HUES48 (cell line): ENCODE measurements at regions not wholly inside any gene's neighbourhood (a gene's known extent, or its start where the extent isn't known, plus 50 kb on each side); places are given as distances from the start of the nearest gene placed in this dataset.

ENCODE experiments used
- H3K27ac ChIP-seq: one replicate; pipeline ENCODE4 v1.7.0; 2013; ENCODE audit warnings: low read depth, low read length, inconsistent platforms
- H3K27me3 ChIP-seq: 2 replicates; pipeline ENCODE4 v1.6.1; 2013; ENCODE audit warnings: mild to moderate bottlenecking, low read length; ENCODE audit not compliant: control insufficient read depth, insufficient read depth
- H3K36me3 ChIP-seq: 2 replicates; pipeline ENCODE4 v1.6.1; 2013; ENCODE audit warnings: low read length; ENCODE audit not compliant: control insufficient read depth, insufficient read depth
- H3K4me1 ChIP-seq: 2 replicates; pipeline ENCODE4 v1.6.1; 2013; ENCODE audit warnings: mild to moderate bottlenecking, low read length; ENCODE audit not compliant: control insufficient read depth, insufficient read depth
- H3K4me3 ChIP-seq: 2 replicates; pipeline ENCODE4 v1.5.1; 2013; ENCODE audit warnings: mild to moderate bottlenecking, low read depth, low read length
- H3K9ac ChIP-seq: 2 replicates; pipeline ENCODE4 v1.6.1; 2013; ENCODE audit warnings: mild to moderate bottlenecking, low read depth, low read length, moderate library complexity
- H3K9me3 ChIP-seq: 2 replicates; pipeline ENCODE4 v1.6.1; 2013; ENCODE audit warnings: low read length; ENCODE audit not compliant: control insufficient read depth, insufficient read depth

DNA sequence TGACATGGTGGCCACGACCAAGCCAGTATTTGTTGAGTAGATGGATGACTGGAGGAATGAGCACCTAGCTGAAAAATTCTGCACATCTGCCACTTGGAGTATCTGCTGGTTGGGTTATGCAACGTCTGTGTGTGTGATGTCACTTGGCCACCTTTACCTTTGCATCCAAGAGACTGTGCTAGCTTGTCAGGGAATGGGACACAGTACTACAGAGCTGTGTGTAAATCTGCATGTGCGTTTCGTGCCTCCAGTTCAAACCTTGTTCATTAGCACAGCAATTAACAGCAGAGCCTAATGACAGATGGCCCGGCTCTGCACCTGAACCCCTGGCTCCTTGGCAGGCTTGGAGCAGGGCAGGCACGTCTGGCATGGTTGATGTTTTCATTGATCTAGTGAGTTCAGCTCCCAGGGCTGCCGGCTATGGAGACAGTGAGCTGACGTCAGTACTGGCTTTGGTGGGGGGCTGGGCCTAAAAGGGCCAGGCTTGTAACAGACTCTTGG lies 188.4 kb upstream of the NAV2 start:
- peaks cover 11% of the 10 kb centered on the region for H3K4me1 ChIP-seq
- H3K27ac ChIP-seq: no peak overlapping the region
- no peak overlapping the region for H3K4me3 ChIP-seq
- no peaks in the 10 kb centered on the region for H3K36me3 ChIP-seq
- H3K27me3 ChIP-seq: no peaks in the 10 kb centered on the region
- H3K9ac ChIP-seq: no peak overlapping the region
- H3K9me3 ChIP-seq: no peaks in the 10 kb centered on the region

- H3K36me3 ChIP-seq: no peaks in the 10 kb centered on the region
- H3K4me1 ChIP-seq: no peaks in the 10 kb centered on the region; the same call in 1 of the 2 replicates
- no peaks in the 10 kb centered on the region for H3K9me3 ChIP-seq
- H3K27me3 ChIP-seq: no peaks in the 10 kb centered on the region
- no peak overlapping the region for H3K27ac ChIP-seq
- no peak overlapping the region for H3K9ac ChIP-seq
- no peak overlapping the region for H3K4me3 ChIP-seq
Measured at GRCh38 chr11:19520681-19521080, 192.0 kb upstream of the NAV2 start.

- no peaks in the 10 kb centered on the region for H3K4me1 ChIP-seq
- H3K27me3 ChIP-seq: no peaks in the 10 kb centered on the region
- H3K4me3 ChIP-seq: no peak overlapping the region
- H3K36me3 ChIP-seq: no peaks in the 10 kb centered on the region
- H3K27ac ChIP-seq: no peak overlapping the region
- H3K9me3 ChIP-seq: no peaks in the 10 kb centered on the region
- H3K9ac ChIP-seq: no peak overlapping the region
Measured at GRCh38 chr11:19519912-19520641, 192.6 kb upstream of the NAV2 start.

GRCh38 chr11:19519353-19519752 lies 193.3 kb upstream of the NAV2 start:
- Histone ChIP-seq H3K27me3 (no peaks in the 10 kb centered on the region), H3K9ac (no peak overlapping the region), H3K4me3 (no peak overlapping the region), H3K4me1 (no peaks in the 10 kb centered on the region), H3K9me3 (no peaks in the 10 kb centered on the region), H3K36me3 (no peaks in the 10 kb centered on the region), H3K27ac (no peak overlapping the region)

DNA sequence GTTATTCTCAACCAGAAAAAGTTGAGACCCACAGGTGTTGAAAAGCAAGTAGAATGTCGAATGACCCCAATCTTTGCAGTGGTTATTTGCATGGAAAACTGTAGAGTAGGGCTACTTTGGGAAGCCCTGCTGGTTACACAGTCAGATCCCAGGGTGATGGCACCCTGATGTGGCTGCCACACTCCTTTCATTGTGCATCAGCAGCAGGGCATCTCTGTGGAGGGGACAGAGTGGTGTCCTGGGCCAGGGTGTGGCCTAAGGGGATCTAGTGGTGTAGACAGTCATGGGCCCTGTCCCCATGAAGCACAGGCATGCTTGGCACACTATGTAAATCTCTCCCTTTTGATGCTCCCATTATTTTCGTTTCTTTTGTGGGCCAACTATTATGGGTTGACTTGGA lies 199.4 kb upstream of the NAV2 start:
- no peaks in the 10 kb centered on the region for H3K36me3 ChIP-seq
- H3K4me1 ChIP-seq: no peaks in the 10 kb centered on the region
- H3K4me3 ChIP-seq: no peak overlapping the region
- no peaks in the 10 kb centered on the region for H3K27me3 ChIP-seq
- H3K9me3 ChIP-seq: no peaks in the 10 kb centered on the region
- H3K9ac ChIP-seq: no peak overlapping the region
- H3K27ac ChIP-seq: no peak overlapping the region

DNA sequence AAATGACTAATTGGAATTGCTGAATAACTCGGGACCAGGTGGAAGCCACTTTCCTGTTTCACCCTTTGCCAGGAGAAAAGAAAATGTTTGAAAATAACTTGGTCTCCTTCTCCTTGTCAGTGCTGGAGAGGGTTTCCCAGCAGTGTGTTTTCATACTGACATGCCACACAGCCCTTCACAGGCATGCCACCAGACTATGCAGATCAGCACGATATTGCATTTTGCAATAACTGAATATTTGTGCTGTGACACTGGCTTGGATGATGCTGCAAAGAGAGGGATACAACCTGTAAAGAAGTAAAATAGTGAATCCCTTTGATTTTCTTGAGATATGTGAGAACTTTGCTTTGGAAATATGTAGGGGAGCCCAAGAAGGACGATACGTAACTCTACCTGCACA lies 200.0 kb upstream of the NAV2 start:
- Histone ChIP-seq H3K27ac (no peak overlapping the region), H3K9ac (no peak overlapping the region), H3K4me3 (no peak overlapping the region)

DNA sequence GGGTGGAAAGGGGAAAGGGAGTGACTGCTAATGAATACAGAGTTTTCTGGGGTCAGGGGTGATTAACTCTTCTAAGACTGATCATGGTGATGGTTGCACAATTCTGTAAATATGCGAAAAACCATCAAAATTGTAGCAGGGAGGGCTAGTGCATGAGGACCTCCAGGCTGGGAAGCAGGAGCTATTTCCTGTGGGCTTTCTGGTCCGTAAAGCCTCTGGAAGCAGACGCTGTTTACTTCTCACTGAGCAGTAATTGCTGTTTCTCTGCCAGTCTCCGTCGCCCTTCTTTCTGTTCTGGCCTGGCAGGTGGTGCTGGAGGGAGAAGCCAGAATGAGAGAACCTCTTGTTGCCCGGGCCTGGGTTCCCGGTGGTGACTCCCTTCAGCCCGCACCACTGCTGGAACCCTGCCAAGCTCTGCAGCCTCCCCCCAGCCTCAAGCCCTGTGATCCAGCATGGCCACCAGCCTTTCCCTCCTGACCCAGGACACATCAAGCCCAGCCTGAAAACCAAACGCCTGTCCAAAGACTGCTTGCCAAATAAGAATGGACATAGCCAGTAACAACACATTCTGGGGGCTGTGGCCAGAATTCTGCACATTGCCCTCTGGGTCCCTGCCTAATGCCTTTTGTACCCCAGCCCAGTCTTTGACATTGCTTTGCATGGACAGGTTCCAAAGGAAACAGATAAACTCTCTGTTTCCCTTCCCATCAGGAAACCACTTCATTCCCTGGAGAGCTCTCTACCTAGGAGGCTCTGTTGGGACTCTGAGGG lies 201.0 kb upstream of the NAV2 start:
- H3K9ac ChIP-seq: no peak overlapping the region
- no peaks in the 10 kb centered on the region for H3K36me3 ChIP-seq
- H3K9me3 ChIP-seq: no peaks in the 10 kb centered on the region
- H3K4me3 ChIP-seq: no peak overlapping the region
- no peaks in the 10 kb centered on the region for H3K27me3 ChIP-seq
- no peak overlapping the region for H3K27ac ChIP-seq
- no peaks in the 10 kb centered on the region for H3K4me1 ChIP-seq

More for the DNA sequence above, 200.0 kb upstream of the NAV2 start:
- H3K4me1 ChIP-seq: no peaks in the 10 kb centered on the region
- no peaks in the 10 kb centered on the region for H3K36me3 ChIP-seq
- H3K27me3 ChIP-seq: no peaks in the 10 kb centered on the region
- no peaks in the 10 kb centered on the region for H3K9me3 ChIP-seq

GRCh38 chr11:19511066-19511412 lies 201.6 kb upstream of the NAV2 start:
- Histone ChIP-seq H3K27me3 (no peaks in the 10 kb centered on the region), H3K4me1 (no peaks in the 10 kb centered on the region), H3K27ac (no peak overlapping the region), H3K9ac (no peak overlapping the region), H3K36me3 (no peaks in the 10 kb centered on the region), H3K9me3 (no peaks in the 10 kb centered on the region), H3K4me3 (no peak overlapping the region)

DNA sequence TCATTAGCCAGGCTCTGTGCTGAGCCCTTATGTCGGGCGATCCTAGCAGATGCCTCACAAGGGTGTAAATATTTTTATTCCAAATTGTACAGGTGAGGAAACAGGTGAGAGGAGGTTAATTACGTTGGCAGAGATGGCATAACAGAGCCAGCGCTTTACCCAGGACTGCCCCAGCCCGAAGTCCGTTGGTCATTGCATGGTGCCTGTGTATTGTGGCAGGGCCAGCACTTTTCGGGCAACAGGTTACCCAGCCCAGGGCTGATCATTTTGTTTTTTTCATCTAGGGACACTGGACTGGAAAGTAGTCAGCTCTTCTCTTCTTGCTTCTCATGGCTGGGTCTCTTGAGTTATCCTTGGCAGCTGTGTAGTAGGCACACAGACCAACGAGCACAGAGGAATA lies 202.2 kb upstream of the NAV2 start:
- Histone ChIP-seq H3K4me1 (no peaks in the 10 kb centered on the region), H3K9me3 (no peaks in the 10 kb centered on the region), H3K27me3 (no peaks in the 10 kb centered on the region), H3K36me3 (no peaks in the 10 kb centered on the region), H3K9ac (no peak overlapping the region), H3K4me3 (no peak overlapping the region), H3K27ac (no peak overlapping the region)

DNA sequence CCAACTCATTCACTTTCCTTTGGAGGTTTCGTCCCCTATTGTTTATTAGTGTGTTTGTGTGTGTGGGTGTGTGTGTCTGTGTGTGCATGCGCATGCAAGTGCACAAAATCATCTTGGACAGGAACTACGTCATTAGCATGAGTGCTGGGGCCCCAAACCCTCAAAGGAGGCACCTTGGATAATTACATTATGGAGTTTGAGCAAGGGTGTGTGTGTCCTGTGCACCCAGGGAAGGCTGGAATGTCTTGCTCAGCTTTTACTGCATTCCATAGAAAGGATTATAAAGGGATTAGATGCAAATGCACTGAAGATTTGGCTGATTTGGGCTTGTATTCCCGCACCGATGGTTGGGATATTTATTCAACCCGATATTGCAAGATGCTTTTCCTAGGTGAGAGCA lies 203.4 kb upstream of the NAV2 start:
- H3K9me3 ChIP-seq: no peaks in the 10 kb centered on the region
- no peak overlapping the region for H3K9ac ChIP-seq
- no peaks in the 10 kb centered on the region for H3K4me1 ChIP-seq
- no peaks in the 10 kb centered on the region for H3K36me3 ChIP-seq
- H3K27ac ChIP-seq: no peak overlapping the region
- H3K4me3 ChIP-seq: no peak overlapping the region
- H3K27me3 ChIP-seq: no peaks in the 10 kb centered on the region

GRCh38 chr11:19508165-19508564 lies 204.5 kb upstream of the NAV2 start:
- H3K27ac ChIP-seq: no peak overlapping the region
- H3K36me3 ChIP-seq: no peaks in the 10 kb centered on the region
- no peak overlapping the region for H3K9ac ChIP-seq
- no peaks in the 10 kb centered on the region for H3K4me1 ChIP-seq
- H3K9me3 ChIP-seq: no peaks in the 10 kb centered on the region
- no peak overlapping the region for H3K4me3 ChIP-seq
- H3K27me3 ChIP-seq: no peaks in the 10 kb centered on the region
